NCI-H2107 treated with DMSO at 0.1 percent for 48 hours (cell line): ENCODE measurements at regions not wholly inside any gene's neighbourhood (a gene's known extent, or its start where the extent isn't known, plus 50 kb on each side); places are given as distances from the start of the nearest gene placed in this dataset.

ENCODE experiments used
- DNase-seq: peaks from one replicate; lab custom pipeline; 2025; ENCODE audit not compliant: unreplicated experiment; lab: John Stamatoyannopoulos, UW

GRCh38 chr21:38691631-38692030 lies 114.1 kb upstream of the ETS2 start:
- no peak for DNase-seq

- no peak for DNase-seq
These were observed 109.2 kb upstream of the ETS2 start for GRCh38 chr21:38696579-38696978.

GRCh38 chr21:38699048-38699447 lies 106.7 kb upstream of the ETS2 start:
- no peak for DNase-seq

GRCh38 chr21:38702196-38702595 lies 103.5 kb upstream of the ETS2 start:
- DNase-seq: no peak

- no peak for DNase-seq
These were observed 95.9 kb upstream of the ETS2 start for GRCh38 chr21:38709876-38710275.

- peak; percentile 65 for DNase-seq
These were observed 93.7 kb upstream of the ETS2 start for GRCh38 chr21:38712071-38712470.

GRCh38 chr21:38712664-38713063 lies 93.1 kb upstream of the ETS2 start:
- DNase-seq: no peak

GRCh38 chr21:38714039-38714817 lies 91.5 kb upstream of the ETS2 start:
- DNase-seq: no peak

- no peak for DNase-seq
These were observed 90.7 kb upstream of the ETS2 start for GRCh38 chr21:38714999-38715398.

GRCh38 chr21:38716088-38716487 lies 89.6 kb upstream of the ETS2 start:
- no peak for DNase-seq

GRCh38 chr21:38716942-38717341 lies 88.8 kb upstream of the ETS2 start:
- no peak for DNase-seq

GRCh38 chr21:38718481-38718880 lies 87.2 kb upstream of the ETS2 start:
- no peak for DNase-seq

GRCh38 chr21:38720074-38720473 lies 85.7 kb upstream of the ETS2 start:
- DNase-seq: no peak

- no peak for DNase-seq
These were observed 84.7 kb upstream of the ETS2 start for GRCh38 chr21:38721055-38721454.

GRCh38 chr21:38721958-38722357 lies 83.8 kb upstream of the ETS2 start:
- DNase-seq: no peak

- no peak for DNase-seq
These were observed 80.3 kb upstream of the ETS2 start for GRCh38 chr21:38725196-38726157.

GRCh38 chr21:38726482-38726881 lies 79.2 kb upstream of the ETS2 start:
- DNase-seq: no peak

GRCh38 chr21:38729291-38729690 lies 76.4 kb upstream of the ETS2 start:
- no peak for DNase-seq

GRCh38 chr21:38729754-38730379 lies 75.9 kb upstream of the ETS2 start:
- no peak for DNase-seq

GRCh38 chr21:38733972-38734546 lies 71.7 kb upstream of the ETS2 start:
- DNase-seq: peak; percentile 58

GRCh38 chr21:38734646-38735365 lies 70.9 kb upstream of the ETS2 start:
- DNase-seq: no peak
